Stimulated activated CD4-positive, alpha-beta T cell treated with anti-CD3 and anti-CD28 coated beads, Interleukin-15, amount 100 ng/mL, for 48 hours (primary cell): ENCODE measurements at regions not wholly inside any gene's neighbourhood (a gene's known extent, or its start where the extent isn't known, plus 50 kb on each side); places are given as distances from the start of the nearest gene placed in this dataset.

Experiments used
- DNase-seq, 2 donors: peaks; one replicate each; pipeline ENCODE4 v3.0.0-alpha.2; 2020; ENCODE audit warnings: low read depth in 2 of 2

DNA sequence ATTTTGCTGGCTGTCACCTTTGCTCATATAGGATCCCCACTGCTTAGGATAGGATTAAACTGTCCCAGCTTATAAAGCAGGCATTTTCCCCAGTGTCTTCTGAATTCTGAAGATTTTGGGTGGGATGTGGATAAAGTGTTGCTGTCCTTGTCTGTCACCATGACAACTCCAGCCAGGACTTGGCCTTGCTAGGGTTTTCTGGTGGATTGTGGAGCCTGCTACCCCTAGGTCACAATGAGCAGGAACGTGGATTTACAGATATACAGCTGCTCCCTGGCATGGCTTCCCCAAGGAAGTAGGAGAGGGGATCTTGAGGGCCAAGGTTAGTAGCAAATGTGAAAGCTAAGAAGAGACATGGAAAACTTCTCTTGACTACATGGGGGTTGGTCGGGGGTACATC lies 220.7 kb downstream of the WDR11 start:
- no peak for DNase-seq

GRCh38 chr10:121073728-121074127 lies 222.6 kb downstream of the WDR11 start:
- no peak for DNase-seq

DNA sequence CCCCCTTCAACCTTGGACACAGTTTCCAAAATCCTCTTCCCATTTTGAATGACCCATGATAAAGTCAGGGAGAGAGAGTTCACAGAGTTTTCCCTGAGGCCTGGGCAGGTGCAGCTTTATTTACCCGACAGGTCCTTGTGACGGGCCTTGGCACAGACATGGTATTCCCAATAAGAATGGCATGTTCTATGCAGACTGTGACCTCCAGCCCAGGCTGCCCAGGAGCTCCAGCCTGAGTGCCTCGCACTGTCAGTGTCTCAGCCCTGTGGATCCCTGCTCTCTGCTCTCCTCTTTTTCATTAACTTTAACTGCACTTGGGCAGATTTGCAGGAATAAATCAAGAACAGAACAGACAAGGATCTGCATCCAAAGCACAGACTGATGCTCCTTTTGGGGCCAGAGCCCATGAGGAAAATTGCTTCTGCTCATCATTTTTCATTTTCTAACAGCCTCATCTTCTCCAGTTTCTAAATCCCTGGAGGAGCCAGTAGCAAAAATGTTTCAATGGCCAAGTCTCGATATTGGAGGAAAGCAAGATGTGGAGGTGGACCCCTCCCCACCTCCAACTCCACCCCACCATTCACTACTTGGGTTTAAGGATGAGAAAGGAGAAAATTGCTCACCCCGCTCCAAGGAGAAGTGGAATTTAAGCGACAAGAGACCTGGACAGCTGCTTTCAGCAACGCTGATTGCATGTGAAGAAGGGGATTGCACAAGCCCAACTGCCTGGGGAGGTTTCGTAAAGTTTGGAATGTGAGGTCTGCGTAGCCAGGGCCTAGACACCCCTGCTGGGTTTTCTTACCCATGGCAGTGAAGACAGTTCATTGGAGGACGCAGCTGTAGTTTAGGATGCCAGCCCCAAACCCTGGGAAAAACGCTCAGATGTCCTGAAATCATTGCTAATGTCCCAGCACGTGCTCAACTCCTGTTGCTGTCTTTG lies 225.9 kb downstream of the WDR11 start:
- no peak for DNase-seq

GRCh38 chr10:121078036-121078435 lies 226.9 kb downstream of the WDR11 start:
- DNase-seq = no peak

- DNase-seq = no peak
Measured at GRCh38 chr10:121078672-121079102, 227.5 kb downstream of the WDR11 start.

GRCh38 chr10:121079226-121079625 lies 228.1 kb downstream of the WDR11 start:
- DNase-seq = no peak

- no peak for DNase-seq
Measured at GRCh38 chr10:121080281-121080891, 229.2 kb downstream of the WDR11 start.

DNA sequence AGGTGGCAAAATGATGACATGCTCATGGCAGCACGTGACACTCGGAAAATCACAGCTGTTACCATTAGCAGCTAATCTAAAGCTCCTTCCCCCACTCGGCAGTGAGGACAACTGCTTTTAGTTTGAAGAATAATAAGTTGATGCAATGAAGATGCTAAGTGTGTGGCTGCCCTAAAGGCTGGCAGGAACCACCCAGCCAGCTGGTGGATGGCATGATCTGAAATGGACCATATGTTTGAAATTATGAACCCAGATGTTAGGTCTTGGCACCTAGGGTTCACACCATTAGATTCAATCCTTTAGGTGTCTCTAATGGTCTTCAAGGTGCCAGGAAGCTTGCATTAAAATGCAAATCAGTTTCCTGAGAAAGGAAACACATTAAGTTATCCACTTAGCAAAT lies 230.1 kb downstream of the WDR11 start:
- DNase-seq = no peak

DNA sequence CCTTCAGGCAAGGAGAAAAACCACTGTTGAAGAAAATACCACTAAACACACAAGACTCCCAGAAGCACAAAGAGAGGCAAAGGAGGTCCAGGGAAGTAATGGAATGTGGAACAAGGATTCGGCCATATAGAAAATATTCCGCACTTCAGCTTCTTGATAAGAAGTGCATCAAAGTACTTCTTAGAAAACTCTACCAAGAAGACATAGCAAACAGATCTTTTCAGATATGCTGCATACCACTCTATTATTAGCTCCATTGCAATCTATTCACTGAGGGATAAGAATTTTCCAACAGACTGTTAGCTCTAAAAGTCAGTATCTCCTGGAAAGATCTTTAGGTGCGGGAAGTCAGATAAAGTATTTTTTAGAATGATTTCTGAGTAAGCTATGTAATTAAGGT lies 231.8 kb downstream of the WDR11 start:
- no peak for DNase-seq

GRCh38 chr10:121084016-121084674 lies 233.0 kb downstream of the WDR11 start:
- DNase-seq = no peak

GRCh38 chr10:121084675-121085070 lies 233.5 kb downstream of the WDR11 start:
- no peak for DNase-seq

GRCh38 chr10:121085367-121085766 lies 234.2 kb downstream of the WDR11 start:
- no peak for DNase-seq

DNA sequence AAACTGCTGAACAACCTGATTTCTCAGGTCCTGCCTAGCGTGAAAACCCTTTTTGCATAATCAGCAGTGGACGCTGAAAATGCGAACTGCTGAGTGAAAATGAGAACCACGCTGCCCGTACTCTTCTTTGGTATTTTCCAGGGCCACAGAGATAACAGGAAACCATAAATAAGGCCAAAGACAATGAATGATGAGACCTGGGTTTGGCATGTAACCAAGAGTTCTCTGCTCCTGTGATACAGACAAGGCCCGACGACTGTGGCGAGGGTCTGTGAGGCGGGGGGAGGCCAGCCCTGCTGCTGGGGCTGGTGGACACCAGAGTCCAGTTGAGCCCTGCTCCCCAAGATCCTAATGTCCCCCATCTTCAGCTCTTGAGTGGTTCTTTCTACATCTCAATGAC lies 236.0 kb downstream of the WDR11 start:
- no peak for DNase-seq

GRCh38 chr10:121087688-121088087 lies 236.5 kb downstream of the WDR11 start:
- no peak for DNase-seq

- no peak for DNase-seq
Measured at GRCh38 chr10:121088524-121088923, 237.4 kb downstream of the WDR11 start.

DNA sequence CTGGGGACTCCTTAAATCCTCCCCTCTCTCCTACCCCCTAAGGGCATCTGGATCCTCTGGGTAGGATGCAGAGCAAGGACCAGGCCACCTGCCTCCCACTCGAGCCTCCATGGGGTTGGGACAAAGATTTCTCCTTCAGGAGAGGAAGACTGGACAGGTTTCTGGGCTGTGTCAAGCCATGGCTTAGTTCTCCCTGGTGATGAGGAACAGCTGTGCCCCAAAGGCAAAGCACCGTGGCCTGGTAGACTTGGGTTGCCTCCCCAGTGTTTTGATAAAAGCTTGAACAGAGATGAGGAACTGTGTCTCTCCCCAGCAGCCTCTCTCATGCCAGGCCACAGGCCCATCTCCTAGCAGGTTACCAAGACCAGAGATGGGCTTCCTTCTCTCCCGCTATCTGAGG lies 238.3 kb downstream of the WDR11 start:
- DNase-seq = no peak

- DNase-seq = no peak
Measured at GRCh38 chr10:121091961-121092719, 241.0 kb downstream of the WDR11 start.

GRCh38 chr10:121092720-121093095 lies 241.5 kb downstream of the WDR11 start:
- DNase-seq = no peak

GRCh38 chr10:121096617-121097431 lies 245.7 kb downstream of the WDR11 start:
- DNase-seq = no peak

DNA sequence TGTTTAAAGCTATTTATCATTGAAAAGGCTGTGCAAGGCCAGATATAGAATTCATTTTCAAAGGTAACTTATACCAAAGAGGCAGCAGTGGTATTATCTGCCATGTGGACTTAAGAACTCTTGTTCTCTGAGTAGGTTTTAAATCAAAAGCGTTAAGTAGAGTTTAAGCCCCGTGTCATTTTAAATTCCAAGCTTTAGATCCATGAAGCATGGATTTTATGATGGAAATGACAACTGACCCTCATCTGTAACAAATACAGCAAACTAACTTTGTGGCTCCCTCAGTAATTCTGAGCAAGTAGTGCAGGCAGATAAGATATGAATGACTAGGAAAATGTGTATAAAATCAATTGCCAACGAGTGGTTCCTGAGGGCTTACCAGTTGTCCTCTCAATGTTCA lies 247.0 kb downstream of the WDR11 start:
- DNase-seq = no peak

DNA sequence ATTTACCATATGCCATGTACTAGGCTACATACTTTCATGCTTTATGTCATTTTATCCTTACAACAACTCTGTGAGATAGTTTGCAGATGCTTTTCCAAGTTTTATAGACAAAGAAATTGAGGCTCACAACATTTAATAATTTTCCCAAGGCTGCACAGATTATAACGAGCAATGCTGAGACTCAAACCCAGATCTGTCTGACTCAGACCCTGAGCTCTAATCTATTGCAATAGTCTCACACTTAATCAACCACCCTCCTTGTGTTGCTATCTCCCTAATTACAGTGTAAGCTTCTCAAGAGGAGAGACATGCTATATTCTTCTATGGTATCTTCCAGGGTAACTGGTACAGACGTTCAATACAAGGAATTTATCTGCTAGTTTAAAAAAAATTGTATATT lies 247.6 kb downstream of the WDR11 start:
- no peak for DNase-seq
